ENCODE measurements at regions not wholly inside any gene's neighbourhood (a gene's known extent, or its start where the extent isn't known, plus 50 kb on each side); places are given as distances from the start of the nearest gene placed in this dataset.

DNA sequence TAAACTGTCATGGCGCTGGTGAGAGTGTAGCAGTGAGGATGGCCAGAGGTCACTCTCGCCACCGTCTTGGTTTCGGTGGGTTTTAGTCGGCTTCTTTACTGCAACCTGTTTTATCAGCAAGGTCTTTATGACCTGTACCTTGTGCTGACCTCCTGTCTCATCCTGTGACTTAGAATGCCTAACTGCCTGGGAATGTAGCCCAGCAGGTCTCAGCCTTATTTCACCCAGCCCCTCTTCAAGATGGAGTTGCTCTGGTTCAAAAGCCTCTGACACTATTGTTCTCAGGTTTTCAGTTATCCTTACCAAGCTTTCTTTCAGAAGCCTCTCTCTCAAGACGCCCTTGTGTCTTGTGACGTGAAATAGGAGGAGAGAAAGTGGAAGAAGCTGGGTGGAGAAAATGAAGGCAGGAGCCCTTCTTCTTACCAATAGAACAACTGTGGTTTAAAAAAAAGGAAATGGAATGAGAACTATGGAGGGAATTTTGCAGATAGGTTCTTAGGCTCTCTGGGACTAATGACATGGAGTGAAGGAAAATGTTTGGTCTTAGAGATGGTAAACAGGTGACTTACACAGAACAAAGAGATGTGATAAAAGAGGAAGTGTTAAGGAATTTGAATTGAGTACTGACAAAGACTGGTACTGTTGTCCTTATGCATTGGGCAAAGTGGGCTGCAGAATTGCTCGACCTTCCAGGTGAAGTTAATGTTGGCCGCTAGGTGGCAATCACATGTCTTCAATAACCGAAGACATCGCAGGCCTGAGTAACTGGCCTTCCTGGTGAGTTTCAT is 133.3 kb upstream of the RAI14 start:
- DNase-seq (ENCODE audit: low read depth, low spot score), result no peak
- H3K27ac ChIP-seq, result peak overlapping the region; percentile 4

DNA sequence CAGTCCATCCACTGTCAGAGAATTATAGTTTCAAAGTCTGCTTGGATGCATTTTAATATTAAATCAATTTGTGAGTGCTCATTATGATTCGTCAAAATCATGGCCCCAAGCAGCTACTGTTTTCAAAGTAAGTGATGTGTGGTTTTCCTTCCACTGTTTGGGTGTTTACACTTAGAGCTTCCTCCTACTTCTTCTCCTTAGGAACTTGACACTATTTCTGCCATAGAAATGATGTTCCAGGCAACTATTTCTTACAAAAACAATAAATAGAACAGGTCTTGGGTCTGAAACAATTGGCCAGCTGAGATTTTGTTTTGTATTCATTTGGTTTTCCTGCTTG is 132.8 kb upstream of the RAI14 start:
- H3K27ac ChIP-seq, result no peak overlapping the region
- no peak for DNase-seq (ENCODE audit: low read depth, low spot score)

- no peak overlapping the region for H3K27ac ChIP-seq
These were observed 132.0 kb upstream of the RAI14 start for GRCh38 chr5:34524123-34524522.

DNA sequence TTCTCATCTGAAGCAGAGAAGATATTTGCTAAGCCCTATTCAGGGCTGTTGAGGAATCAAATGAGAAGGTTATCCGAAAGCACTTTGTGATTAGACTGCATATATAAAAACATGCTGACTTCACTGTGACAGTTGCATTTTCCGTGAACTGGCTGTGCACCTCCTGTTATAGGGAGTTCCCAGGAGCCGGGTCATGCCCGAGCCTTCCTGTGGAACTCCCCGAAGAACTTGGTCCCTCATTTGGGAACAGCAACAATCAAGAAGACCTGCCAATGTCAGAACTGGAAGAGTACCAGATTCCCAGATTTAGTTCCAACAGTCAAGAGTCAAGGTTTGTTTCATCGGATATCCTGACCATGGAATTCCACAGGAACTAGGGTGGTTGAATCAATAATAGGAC is 130.4 kb upstream of the RAI14 start:
- H3K27ac ChIP-seq, result no peak overlapping the region
- DNase-seq (ENCODE audit: low read depth, low spot score), result no peak

More at GRCh38 chr5:34524123-34524522, 132.0 kb upstream of the RAI14 start:
- DNase-seq (ENCODE audit: low read depth, low spot score), result no peak

DNA sequence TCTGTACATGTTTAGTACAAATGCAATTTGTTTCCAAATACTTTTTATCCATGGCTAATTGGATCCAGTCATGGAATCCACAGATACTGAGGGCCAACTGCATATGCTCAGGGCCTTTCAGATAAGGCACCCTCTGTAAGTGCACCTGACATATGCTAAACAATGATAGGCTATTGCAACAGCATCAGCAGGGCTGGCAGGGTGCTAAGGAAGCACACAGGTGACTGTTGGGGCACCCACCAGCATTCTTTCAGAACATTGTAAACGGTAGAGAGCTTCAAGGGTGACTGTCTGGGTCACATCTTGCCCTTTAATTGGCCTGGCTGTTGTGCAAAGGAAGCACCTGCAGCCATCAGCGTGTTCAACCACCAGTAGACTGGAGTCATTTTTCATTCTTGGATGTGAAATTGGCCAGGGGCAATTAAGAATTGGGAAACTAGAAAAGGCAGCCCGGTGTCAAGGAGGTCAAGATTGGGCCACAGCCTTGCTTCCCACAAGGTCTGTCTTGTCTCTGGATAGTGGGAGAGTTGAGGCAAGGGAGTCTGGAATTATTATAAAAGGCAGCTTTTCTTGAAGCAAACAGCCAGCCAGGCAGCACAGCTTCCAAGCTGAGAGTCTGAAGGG is 129.3 kb upstream of the RAI14 start:
- DNase-seq (ENCODE audit: low read depth, low spot score), result no peak
- no peak overlapping the region for H3K27ac ChIP-seq

GRCh38 chr5:34529581-34530331 is 126.4 kb upstream of the RAI14 start:
- H3K27ac ChIP-seq, result peak overlapping the region; percentile 41
- peak; percentile 81 for DNase-seq (ENCODE audit: low read depth, low spot score)

DNA sequence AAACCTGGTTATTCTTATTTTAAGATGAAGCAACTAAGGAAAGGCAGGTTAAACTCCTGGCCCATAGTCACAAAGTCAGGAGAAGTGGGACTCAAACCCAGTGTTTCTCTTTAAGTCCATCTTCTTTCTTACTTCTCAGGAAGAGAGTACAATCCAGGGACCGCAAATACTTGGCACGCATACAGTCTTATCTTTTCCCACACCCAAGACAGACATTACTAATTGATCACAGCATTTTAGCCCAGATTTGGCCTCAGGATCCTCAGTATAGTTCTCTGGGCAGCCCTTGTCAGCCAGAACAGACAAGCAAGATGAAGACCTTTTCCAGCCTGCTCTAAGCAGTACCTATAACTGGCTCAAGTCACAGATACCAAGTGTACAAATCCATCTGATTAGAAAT is 125.5 kb upstream of the RAI14 start:
- H3K27ac ChIP-seq, result peak overlapping the region; percentile 41
- no peak for DNase-seq (ENCODE audit: low read depth, low spot score)

DNA sequence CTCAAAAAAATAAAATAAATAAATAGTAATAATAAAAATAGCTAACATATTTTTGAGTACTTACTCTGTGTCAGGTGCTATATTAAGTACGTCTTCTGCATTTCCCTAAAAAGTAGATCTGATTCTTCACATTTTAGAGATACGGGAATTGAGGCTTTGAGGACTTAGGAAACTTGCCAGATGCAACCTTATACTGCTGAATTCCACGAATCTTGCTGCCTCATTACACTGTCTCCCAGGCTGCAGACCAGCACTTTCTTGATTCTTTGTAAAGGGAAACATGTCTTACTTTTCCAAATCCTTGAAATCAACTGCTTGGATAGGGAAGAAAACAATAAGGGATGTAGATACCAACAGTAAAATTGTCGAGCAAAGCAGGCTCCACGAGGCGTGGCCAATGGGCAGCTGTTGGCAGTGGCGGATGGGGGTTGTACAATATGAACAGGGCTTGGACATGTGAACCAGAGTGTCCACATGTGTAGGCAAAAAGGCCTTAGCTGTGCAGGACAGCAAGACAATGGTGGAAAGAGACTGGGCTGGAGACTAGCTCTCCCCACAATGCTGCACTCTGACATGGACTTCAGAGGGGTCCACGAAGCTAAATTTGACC is 124.3 kb upstream of the RAI14 start:
- DNase-seq (ENCODE audit: low read depth, low spot score), result no peak
- no peak overlapping the region for H3K27ac ChIP-seq

GRCh38 chr5:34533582-34534522 is 122.3 kb upstream of the RAI14 start:
- peak; percentile 78 for DNase-seq (ENCODE audit: low read depth, low spot score)
- H3K27ac ChIP-seq, result peak overlapping the region; percentile 84

- H3K27ac ChIP-seq, result peak overlapping the region; percentile 84
- DNase-seq (ENCODE audit: low read depth, low spot score), result no peak
These were observed 121.5 kb upstream of the RAI14 start for GRCh38 chr5:34534523-34535103.

DNA sequence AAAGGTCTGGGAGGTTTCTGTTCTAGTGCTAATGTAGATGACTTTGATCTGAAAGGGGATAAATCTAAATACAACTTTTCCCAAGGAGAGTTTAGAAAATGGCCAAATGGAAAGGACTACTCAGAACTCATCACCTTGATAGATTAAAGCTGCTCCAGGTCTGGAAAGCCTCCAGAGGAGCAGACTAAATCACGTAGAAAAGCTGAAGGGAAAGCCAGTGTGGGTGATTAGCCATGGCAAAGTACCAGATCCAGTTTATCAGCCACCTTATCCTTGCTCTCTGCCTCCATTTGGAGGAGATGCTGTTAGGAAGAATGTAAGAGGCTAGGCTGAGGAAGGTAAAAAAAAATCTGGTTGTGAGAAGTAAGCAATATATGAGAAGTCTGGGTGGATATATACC is 120.7 kb upstream of the RAI14 start:
- DNase-seq (ENCODE audit: low read depth, low spot score), result no peak
- peak overlapping the region; percentile 84 for H3K27ac ChIP-seq

- H3K27ac ChIP-seq, result peak overlapping the region; percentile 84
- no peak for DNase-seq (ENCODE audit: low read depth, low spot score)
These were observed 120.0 kb upstream of the RAI14 start for GRCh38 chr5:34535944-34536623.

GRCh38 chr5:34536699-34537098 is 119.4 kb upstream of the RAI14 start:
- DNase-seq (ENCODE audit: low read depth, low spot score), result no peak
- H3K27ac ChIP-seq, result no peak overlapping the region

DNA sequence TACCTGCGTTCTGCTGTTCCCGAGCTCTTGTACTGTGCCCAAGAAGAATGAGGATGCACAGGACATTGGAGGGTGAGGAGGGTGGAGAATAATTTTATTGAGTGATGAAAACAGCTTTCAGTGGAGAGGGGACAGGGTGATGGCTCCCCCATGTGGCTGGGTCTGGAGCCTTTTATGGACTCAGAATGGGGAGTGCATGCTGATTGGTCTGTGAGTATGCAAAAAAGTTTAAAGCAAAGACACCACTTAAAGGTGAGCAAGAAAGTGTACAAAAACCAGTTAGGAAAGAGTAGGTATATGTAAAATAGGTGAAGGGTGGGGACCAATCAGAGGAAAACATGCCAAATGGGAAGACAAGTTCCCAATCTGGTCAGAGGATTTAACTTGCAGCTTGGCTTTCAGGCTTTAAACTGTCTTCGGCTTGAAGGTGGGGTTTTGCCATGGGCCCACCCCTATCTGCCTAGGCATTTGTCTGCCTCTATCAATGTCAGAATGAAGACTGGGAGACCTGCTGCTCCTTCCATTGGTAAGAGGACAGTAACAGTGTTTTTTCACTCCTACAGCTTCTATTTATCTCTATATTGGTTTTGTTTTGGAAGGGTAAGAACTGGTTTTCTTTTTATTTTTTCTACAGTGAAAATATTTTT is 118.0 kb upstream of the RAI14 start:
- no peak overlapping the region for H3K27ac ChIP-seq
- no peak for DNase-seq (ENCODE audit: low read depth, low spot score)

DNA sequence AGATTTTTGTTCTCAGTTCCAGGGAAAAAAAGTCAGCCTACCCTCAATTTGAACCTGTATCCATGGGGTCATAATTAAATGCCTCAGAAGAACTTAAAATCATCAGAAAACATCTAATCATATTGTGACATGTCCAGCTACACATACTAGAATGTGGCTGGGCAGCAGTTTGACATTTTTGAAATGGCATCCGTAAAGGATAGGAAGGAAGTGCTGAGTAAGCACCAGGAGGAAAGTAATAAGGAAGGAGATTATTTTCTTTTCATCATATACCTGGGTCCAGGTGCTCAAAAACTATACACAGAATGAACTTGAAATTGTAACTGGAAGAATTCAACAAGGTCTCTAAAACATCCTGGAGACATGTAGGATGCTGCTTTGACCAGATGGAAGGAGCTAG is 116.9 kb upstream of the RAI14 start:
- DNase-seq (ENCODE audit: low read depth, low spot score), result no peak
- no peak overlapping the region for H3K27ac ChIP-seq

DNA sequence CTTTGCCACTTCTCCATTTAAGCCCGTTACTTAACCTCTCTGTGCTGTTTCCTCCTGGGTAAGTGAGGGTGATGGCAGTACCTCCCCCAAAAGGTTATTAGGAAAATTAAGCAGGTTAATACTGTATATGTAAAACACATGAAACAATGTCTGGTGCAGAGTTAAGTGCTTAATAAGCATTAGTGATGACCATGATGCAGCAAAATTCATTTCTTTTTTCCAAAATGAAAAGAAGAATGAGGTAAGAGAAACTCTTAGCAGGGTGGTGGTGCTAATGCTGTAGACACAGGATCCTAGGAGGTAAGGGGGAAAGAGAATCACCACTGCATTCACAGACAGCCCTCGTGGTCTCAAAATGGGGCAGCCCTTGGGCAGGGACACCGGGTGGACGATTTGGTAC is 115.1 kb upstream of the RAI14 start:
- no peak for DNase-seq (ENCODE audit: low read depth, low spot score)
- H3K27ac ChIP-seq, result no peak overlapping the region

GRCh38 chr5:34542818-34543217 is 113.3 kb upstream of the RAI14 start:
- H3K27ac ChIP-seq, result no peak overlapping the region
- DNase-seq (ENCODE audit: low read depth, low spot score), result no peak

GRCh38 chr5:34543687-34544086 is 112.4 kb upstream of the RAI14 start:
- no peak overlapping the region for H3K27ac ChIP-seq
- no peak for DNase-seq (ENCODE audit: low read depth, low spot score)
